Spleen (tissue), 7 donors: ENCODE measurements at regions not wholly inside any gene's neighbourhood (a gene's known extent, or its start where the extent isn't known, plus 50 kb on each side); places are given as distances from the start of the nearest gene placed in this dataset.

Source experiments
- CTCF ChIP-seq, 11 experiments: fragments of 200-600 bp in 7 of 11; fragments of 450-650 bp in 4 of 11; sonication (generic) in 4 of 11; IDR thresholded peaks in 8 of 11; conservative IDR thresholded peaks in 3 of 11; 1 replicate in 7 of 11; 2 replicates in 4 of 11; pipeline versions ENCODE4 v1.4.0 to v1.8.0; 2016 to 2021; ENCODE audit warnings: antibody characterized with exemption in 11 of 11, inconsistent platforms in 4 of 11, mild to moderate bottlenecking in 1 of 11
- POLR2AphosphoS5 ChIP-seq, 3 donors: sonication (generic); formaldehyde crosslinking; IDR thresholded peaks; one replicate each; pipeline ENCODE4 v1.5.1; 2017; ENCODE audit warnings: antibody characterized with exemption in 3 of 3
- donor health status: DM: no; HTN: no; CAD: no; lungs with moderate emphysema.
- donor health status: DM: no; HTN: no; CAD: no.
- donor health status: DM: no; HTN: no; CAD: no.

GRCh38 chrX:109843963-109844751 lies 111.1 kb upstream of the ACSL4 start:
- no peak for TF ChIP-seq CTCF (IDR thresholded peaks at IDR 0.05 in 8 of 11, conservative IDR thresholded peaks at IDR 0.05 in 3 of 11)
- TF ChIP-seq POLR2AphosphoS5 (IDR thresholded peaks at IDR 0.05): no peak
